ENCODE measurements at regions not wholly inside any gene's neighbourhood (a gene's known extent, or its start where the extent isn't known, plus 50 kb on each side); places are given as distances from the start of the nearest gene placed in this dataset.

DNA sequence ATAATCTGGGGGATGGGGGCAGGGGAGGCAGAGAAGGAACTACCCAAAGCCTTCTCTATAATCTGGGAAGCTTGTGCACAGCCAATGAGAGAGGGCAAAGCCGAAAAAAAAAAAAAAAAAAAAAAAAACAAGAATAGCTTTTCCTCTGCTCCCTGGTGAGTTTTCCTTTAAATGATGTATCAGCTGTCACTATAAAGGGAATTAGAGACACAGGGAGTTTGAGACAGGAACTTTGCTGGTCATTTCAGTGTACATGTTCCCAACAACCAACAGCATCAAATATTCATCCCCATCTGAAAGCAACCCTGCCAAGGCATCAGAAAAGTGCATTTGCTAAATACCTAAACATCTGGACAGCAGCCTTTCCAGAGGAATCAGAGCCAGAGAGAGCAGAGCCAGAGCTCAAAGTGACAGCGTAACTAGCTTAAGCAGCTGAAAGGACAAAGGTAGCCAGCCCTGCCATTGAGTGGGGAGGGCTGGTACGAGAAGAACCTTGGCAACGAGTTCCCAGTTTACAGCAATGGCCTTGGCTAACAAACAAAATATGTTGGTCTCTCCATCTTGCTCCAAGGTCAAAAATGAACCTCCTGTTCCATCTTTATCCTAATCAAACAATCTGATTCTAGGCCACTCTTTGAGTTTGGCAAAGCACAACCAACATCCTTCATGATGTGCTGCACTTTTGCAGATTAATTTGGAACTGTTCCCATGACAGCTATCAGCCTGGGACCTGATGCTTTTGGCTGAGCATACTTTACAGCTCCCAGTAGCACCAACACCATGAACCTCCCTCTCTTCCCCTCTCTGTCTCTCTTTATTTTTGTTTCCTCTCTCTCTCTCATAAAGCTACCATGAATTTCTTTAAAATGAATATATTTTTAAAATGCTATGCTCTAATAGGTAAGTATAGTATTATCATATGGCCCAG is 143.7 kb upstream of the GNAO1 start:
- H3K4me3 Mint-ChIP-seq: no peak overlapping the region
- H3K4me1 Mint-ChIP-seq (ENCODE audit: low read depth): peaks cover 4% of the 10 kb centered on the region
- POLR2A ChIA-PET: no interaction called here
- CTCF ChIA-PET: no interaction called here
- H3K36me3 Mint-ChIP-seq: no peaks in the 10 kb centered on the region
- no peak for DNase-seq
- intact Hi-C loops (cut with micrococcal nuclease): no loop called here
- H3K27me3 Mint-ChIP-seq: peaks cover 1% of the 10 kb centered on the region
- H3K27ac Mint-ChIP-seq: no peak overlapping the region
- no peaks in the 10 kb centered on the region for H3K9me3 Mint-ChIP-seq

- POLR2A ChIA-PET: no interaction called here
- peaks cover 4% of the 10 kb centered on the region for H3K9me3 Mint-ChIP-seq
- no peaks in the 10 kb centered on the region for H3K4me1 Mint-ChIP-seq (ENCODE audit: low read depth)
- no peaks in the 10 kb centered on the region for H3K36me3 Mint-ChIP-seq
- no peak overlapping the region for H3K4me3 Mint-ChIP-seq
- intact Hi-C loops (cut with micrococcal nuclease): no loop called here
- DNase-seq: no peak
- H3K27ac Mint-ChIP-seq: no peak overlapping the region
- peaks cover 1% of the 10 kb centered on the region for H3K27me3 Mint-ChIP-seq
- CTCF ChIA-PET: interaction anchor here (1.1 to 5.3 kb wide), 3 partner anchors 9 to 276 kb away, joined by 3 to 38 read pairs (median 3); no protein-coding TSS in a partner anchor
These were observed 148.9 kb upstream of the GNAO1 start for GRCh38 chr16:56042416-56042815.

DNA sequence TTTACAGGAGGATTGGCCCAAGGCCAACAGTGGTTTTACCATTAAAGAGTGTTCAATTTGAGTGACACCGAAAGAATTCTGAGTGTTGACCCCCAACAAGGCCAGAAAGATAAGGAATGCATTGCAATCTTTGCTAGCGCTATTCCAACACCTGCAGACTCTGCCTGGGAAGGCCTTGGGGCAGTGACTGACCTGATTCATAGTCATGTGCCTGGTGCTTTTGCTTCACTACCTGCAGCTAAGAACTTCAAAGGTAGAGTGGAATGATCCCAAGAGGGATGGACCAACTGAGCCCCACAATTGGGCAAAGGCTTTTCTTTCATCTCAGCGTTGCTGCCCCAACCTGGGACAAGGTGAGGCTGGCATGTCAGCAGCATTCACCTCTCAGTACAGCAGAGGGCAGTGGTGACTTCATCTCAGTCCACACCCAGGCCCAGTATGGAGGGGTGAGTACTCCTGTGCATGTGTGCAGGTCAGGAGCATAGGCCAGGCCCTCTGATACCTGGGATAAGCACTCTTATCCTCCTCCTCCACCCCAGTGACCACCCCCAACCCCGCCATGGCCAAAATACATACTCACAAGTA is 149.6 kb upstream of the GNAO1 start:
- peak; percentile 41 for DNase-seq
- Mint-ChIP-seq H3K27me3 (peaks cover 1% of the 10 kb centered on the region), H3K4me1 (ENCODE audit: low read depth) (no peaks in the 10 kb centered on the region), H3K4me3 (no peak overlapping the region), H3K36me3 (peaks cover 2% of the 10 kb centered on the region), H3K27ac (no peak overlapping the region), H3K9me3 (peaks cover 11% of the 10 kb centered on the region)
- CTCF ChIA-PET: interaction anchor here (1.1 to 5.3 kb wide), 6 partner anchors 10 to 280 kb away, joined by 3 to 38 read pairs (median 4); no protein-coding TSS in a partner anchor
- intact Hi-C loops (cut with micrococcal nuclease): loop anchor here (1.0 to 2.0 kb wide), 2 partner anchors 161 to 277 kb away; no protein-coding TSS in a partner anchor
- POLR2A ChIA-PET: no interaction called here

DNA sequence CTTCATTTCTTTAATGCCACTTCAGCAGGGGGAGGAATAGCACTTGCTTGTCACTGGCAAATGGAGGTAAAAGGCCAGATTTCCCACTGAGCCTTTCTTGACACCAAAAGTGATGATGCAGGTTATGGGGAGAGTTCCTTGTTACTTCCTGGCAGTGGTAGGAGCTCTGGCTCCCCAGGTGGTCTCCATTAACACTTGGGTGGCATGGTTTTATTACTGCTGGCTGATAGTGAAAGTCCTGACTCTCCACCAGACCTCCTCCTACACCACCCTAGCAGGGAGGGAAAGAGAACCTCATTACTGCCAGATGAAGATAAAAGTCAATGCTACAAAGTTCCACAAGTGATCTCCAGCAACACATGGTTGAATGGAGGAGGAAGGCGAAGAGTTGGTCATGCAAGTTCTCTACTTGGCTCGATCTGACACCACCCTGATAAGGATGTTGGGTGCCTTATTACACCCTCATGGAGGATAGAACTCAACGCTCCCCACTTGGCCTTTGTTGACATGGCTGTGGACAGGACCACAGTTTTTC is 152.7 kb upstream of the GNAO1 start:
- Mint-ChIP-seq H3K36me3 (peaks cover 2% of the 10 kb centered on the region), H3K4me3 (no peak overlapping the region), H3K27ac (no peak overlapping the region), H3K27me3 (no peaks in the 10 kb centered on the region), H3K4me1 (ENCODE audit: low read depth) (no peaks in the 10 kb centered on the region), H3K9me3 (peaks cover 11% of the 10 kb centered on the region)
- DNase-seq: no peak
- CTCF ChIA-PET: interaction anchor here (5.3 kb wide), 1 partner anchor 279 kb away, joined by 38 read pairs; no protein-coding TSS in a partner anchor
- POLR2A ChIA-PET: no interaction called here
- intact Hi-C loops (cut with micrococcal nuclease): no loop called here

- DNase-seq: no peak
- H3K27ac Mint-ChIP-seq: no peak overlapping the region
- peaks cover 4% of the 10 kb centered on the region for H3K4me1 Mint-ChIP-seq (ENCODE audit: low read depth)
- peaks cover 2% of the 10 kb centered on the region for H3K36me3 Mint-ChIP-seq
- peaks cover 8% of the 10 kb centered on the region for H3K27me3 Mint-ChIP-seq
- peaks cover 3% of the 10 kb centered on the region for H3K9me3 Mint-ChIP-seq
- intact Hi-C loops (cut with micrococcal nuclease): no loop called here
- ChIA-PET POLR2A (no interaction called here), CTCF (no interaction called here)
- no peak overlapping the region for H3K4me3 Mint-ChIP-seq
These were observed 156.9 kb upstream of the CES5A start for GRCh38 chr16:56032072-56032471.

DNA sequence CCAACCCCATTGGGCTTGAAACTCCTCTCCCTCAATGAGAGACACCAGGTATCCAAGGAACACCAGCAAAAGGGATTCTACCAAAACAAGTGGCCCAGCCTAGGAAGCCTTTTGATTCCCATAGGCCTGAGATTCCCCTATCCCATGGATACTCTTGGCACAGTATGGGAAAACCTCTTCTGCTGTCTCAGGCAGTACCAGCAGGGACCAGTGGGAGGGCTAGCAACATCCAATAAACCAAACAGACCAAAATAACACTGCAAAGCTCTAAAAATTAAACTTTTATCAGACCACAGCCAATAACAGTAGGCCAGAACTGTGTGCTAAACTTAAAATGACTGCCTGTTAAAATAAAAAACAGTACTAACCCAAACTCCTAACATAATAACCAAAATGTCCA is 153.9 kb upstream of the CES5A start:
- Mint-ChIP-seq H3K36me3 (no peaks in the 10 kb centered on the region), H3K4me3 (no peak overlapping the region), H3K27ac (no peak overlapping the region), H3K9me3 (no peaks in the 10 kb centered on the region), H3K4me1 (ENCODE audit: low read depth) (peaks cover 4% of the 10 kb centered on the region), H3K27me3 (peaks cover 8% of the 10 kb centered on the region)
- intact Hi-C loops (cut with micrococcal nuclease): no loop called here
- no peak for DNase-seq
- POLR2A ChIA-PET: no interaction called here
- CTCF ChIA-PET: no interaction called here

GRCh38 chr16:56022818-56023217 is 147.6 kb upstream of the CES5A start:
- ChIA-PET CTCF (no interaction called here), POLR2A (no interaction called here)
- no peaks in the 10 kb centered on the region for H3K36me3 Mint-ChIP-seq
- H3K4me3 Mint-ChIP-seq: no peak overlapping the region
- peaks cover 3% of the 10 kb centered on the region for H3K9me3 Mint-ChIP-seq
- H3K4me1 Mint-ChIP-seq (ENCODE audit: low read depth): no peaks in the 10 kb centered on the region
- no peak overlapping the region for H3K27ac Mint-ChIP-seq
- DNase-seq: no peak
- intact Hi-C loops (cut with micrococcal nuclease): no loop called here
- peaks cover 4% of the 10 kb centered on the region for H3K27me3 Mint-ChIP-seq

DNA sequence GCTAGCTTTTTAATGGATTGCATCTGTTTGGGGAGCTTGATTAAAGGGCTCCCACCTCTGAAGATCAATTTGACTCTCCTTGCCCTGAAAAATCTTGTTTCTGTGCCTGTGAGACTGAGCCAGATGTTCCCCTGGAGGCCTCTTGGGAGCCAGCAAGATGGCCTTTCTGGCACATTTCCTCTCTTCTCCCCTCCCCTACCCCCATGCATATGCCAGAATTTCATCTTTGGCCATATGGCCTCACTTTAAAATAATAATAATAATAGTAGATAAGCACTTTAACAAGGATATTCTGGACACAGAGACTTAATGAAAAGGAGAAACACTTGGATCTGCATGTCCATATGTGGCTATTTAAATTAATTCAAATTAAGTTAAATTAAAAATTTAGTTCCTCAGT is 144.1 kb upstream of the CES5A start:
- intact Hi-C loops (cut with micrococcal nuclease): no loop called here
- no peaks in the 10 kb centered on the region for H3K36me3 Mint-ChIP-seq

DNA sequence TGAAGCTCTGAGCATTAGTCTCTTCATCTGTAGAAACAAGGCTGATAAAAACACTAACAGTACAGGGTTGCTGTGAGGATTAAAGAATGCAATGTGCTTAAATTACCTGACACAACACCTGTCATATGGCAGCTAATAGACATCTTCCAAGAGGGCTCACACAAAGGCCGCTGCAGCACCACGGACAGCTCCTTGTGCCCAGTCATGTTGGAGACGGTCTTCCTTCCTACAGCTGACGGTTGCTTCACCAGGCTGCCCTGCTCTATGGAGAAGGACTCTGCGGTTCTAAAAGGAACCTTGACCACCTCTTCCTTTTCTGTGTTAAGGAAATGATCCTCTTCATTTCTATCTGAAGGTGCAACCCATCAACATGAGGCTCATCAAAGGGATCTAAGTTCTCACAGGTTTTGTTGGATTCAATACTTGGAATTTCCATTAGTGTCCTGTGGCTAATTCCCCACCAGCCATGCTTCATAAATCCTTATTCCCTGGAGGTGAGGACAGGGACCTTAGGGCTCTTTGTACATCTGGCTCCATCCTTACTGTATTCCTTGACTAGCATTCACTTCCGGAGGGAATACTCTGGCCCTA is 138.9 kb upstream of the CES5A start:
- POLR2A ChIA-PET: no interaction called here
- H3K36me3 Mint-ChIP-seq: no peaks in the 10 kb centered on the region
- intact Hi-C loops (cut with micrococcal nuclease): no loop called here
- H3K27ac Mint-ChIP-seq: no peak overlapping the region
- no peaks in the 10 kb centered on the region for H3K4me1 Mint-ChIP-seq (ENCODE audit: low read depth)
- no peak overlapping the region for H3K4me3 Mint-ChIP-seq
- no peaks in the 10 kb centered on the region for H3K9me3 Mint-ChIP-seq
- CTCF ChIA-PET: no interaction called here
- peak; percentile 62 for DNase-seq
- peaks cover 14% of the 10 kb centered on the region for H3K27me3 Mint-ChIP-seq

More for the DNA sequence above, 144.1 kb upstream of the CES5A start:
- ChIA-PET POLR2A (no interaction called here), CTCF (no interaction called here)
- no peak overlapping the region for H3K4me3 Mint-ChIP-seq
- no peak for DNase-seq
- no peak overlapping the region for H3K27ac Mint-ChIP-seq
- H3K9me3 Mint-ChIP-seq: peaks cover 3% of the 10 kb centered on the region
- H3K4me1 Mint-ChIP-seq (ENCODE audit: low read depth): no peaks in the 10 kb centered on the region
- H3K27me3 Mint-ChIP-seq: peaks cover 7% of the 10 kb centered on the region

DNA sequence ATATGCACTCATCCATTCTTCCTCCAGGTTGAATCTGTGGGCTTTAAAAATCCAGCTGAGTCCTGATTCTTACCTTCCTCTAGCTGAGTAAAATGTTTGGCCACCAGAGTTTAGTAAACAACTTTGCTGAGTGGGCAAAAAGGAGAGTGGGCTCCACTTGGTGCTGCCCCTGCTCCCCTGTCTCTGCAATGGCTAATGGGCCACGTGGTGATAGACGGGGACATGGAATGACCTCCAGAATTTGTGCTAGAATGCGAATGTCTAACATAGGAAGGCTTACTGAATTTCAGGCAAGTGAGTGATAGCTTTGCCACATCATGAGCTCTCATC is 137.3 kb upstream of the CES5A start:
- Mint-ChIP-seq H3K36me3 (no peaks in the 10 kb centered on the region), H3K27me3 (peaks cover 16% of the 10 kb centered on the region), H3K4me3 (no peak overlapping the region), H3K9me3 (no peaks in the 10 kb centered on the region), H3K4me1 (ENCODE audit: low read depth) (no peaks in the 10 kb centered on the region), H3K27ac (no peak overlapping the region)
- intact Hi-C loops (cut with micrococcal nuclease): no loop called here
- ChIA-PET POLR2A (no interaction called here), CTCF (no interaction called here)
- no peak for DNase-seq

- CTCF ChIA-PET: interaction anchor here (0.6 kb wide), 1 partner anchor 310 kb away, joined by 3 read pairs; no protein-coding TSS in a partner anchor
These were observed 136.8 kb upstream of the CES5A start for GRCh38 chr16:56011808-56012481.

DNA sequence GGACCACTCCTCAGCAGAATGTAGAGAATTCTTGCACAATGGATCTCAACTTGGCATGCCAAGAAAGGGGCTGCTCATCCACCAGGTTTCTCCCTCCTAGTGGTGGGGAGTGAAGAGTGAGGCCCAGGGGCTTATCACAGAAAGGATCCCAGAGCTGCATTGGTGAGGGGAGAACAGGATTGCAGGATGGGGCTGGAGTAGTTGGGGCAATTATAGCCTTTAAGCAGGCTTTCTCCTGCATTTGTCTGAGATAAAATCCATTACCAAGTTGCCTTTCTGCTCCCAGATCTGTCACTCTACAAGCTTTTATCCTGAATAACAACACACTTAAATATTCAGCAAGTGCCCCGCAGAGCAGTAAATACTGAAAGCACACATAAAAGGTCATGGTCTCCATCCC is 130.8 kb upstream of the CES5A start:
- DNase-seq: no peak
- Mint-ChIP-seq H3K4me1 (ENCODE audit: low read depth) (no peaks in the 10 kb centered on the region), H3K27me3 (peaks cover 11% of the 10 kb centered on the region), H3K4me3 (no peak overlapping the region), H3K27ac (no peak overlapping the region), H3K36me3 (no peaks in the 10 kb centered on the region), H3K9me3 (no peaks in the 10 kb centered on the region)
- intact Hi-C loops (cut with micrococcal nuclease): no loop called here
- CTCF ChIA-PET: no interaction called here
- POLR2A ChIA-PET: no interaction called here

More at GRCh38 chr16:56011808-56012481, 136.8 kb upstream of the CES5A start:
- Mint-ChIP-seq H3K4me3 (no peak overlapping the region), H3K27me3 (peaks cover 16% of the 10 kb centered on the region), H3K4me1 (ENCODE audit: low read depth) (no peaks in the 10 kb centered on the region), H3K27ac (no peak overlapping the region), H3K36me3 (no peaks in the 10 kb centered on the region), H3K9me3 (no peaks in the 10 kb centered on the region)
- no peak for DNase-seq
- intact Hi-C loops (cut with micrococcal nuclease): no loop called here
- POLR2A ChIA-PET: no interaction called here
